Thyroid gland (tissue), 4 donors: ENCODE measurements at regions not wholly inside any gene's neighbourhood (a gene's known extent, or its start where the extent isn't known, plus 50 kb on each side); places are given as distances from the start of the nearest gene placed in this dataset.
"Not testable (repeated sequence)": the region's sequence is repeated elsewhere in the genome, so short reads cannot be mapped to it uniquely, and the experiment has no call there.

Experiments used
- DNase-seq, 2 donors: peaks; one replicate each; pipeline ENCODE4 v3.0.0-alpha.2; 2019
- H3K27ac ChIP-seq, 3 donors: fragments of 200-600 bp; sonication (generic); 1 replicate in 2 of 3; 2 replicates in 1 of 3; pipeline ENCODE4 v1.5.1; 2016 to 2019; ENCODE audit warnings: mild to moderate bottlenecking in 1 of 3, moderate library complexity in 1 of 3
- H3K27me3 ChIP-seq: fragments of 200-600 bp; sonication (generic); one replicate; pipeline ENCODE4 v1.5.1; 2019
- H3K36me3 ChIP-seq, 2 donors: fragments of 200-600 bp; sonication (generic); one replicate each; pipeline ENCODE4 v1.5.1; 2016 to 2019
- H3K4me1 ChIP-seq, 2 donors: fragments of 200-600 bp; sonication (generic); one replicate each; pipeline ENCODE4 v1.5.1; 2017 to 2019
- H3K4me3 ChIP-seq, 3 donors: fragments of 200-600 bp; sonication (generic); replicated peaks in 1 of 3; 1 replicate in 2 of 3; 2 replicates in 1 of 3; pipeline ENCODE4 v1.5.1; 2016; ENCODE audit warnings: mild to moderate bottlenecking in 1 of 3
- H3K9me3 ChIP-seq: fragments of 200-600 bp; sonication (generic); one replicate; pipeline ENCODE4 v1.5.1; 2017
- POLR2A ChIP-seq, 2 donors: fragments of 450-650 bp; IDR thresholded peaks; one replicate each; pipeline ENCODE4 v1.6.1; 2017; ENCODE audit warnings: antibody characterized with exemption in 2 of 2, mild to moderate bottlenecking in 2 of 2, moderate library complexity in 1 of 2
- WGBS, 2 donors: methylation state at CpG; one replicate each; pipeline ENCODE4 v1.1.5; 2017; 5-methylcytosine and 5-hydroxymethylcytosine counted together
- intact Hi-C: fragments of 100-400 bp; cut with DNase I; formaldehyde crosslinking; loops from one replicate; pipeline ENCODE4 v1.15.1; 2023
- TF ChIP-seq, protein P1 (sequence below), 6 experiments: fragments of 200-600 bp in 3 of 6; fragments of 450-650 bp in 3 of 6; sonication (generic) in 3 of 6; IDR thresholded peaks; one replicate each; pipeline ENCODE4 v1.5.1; 2016 to 2019; ENCODE audit warnings: antibody characterized with exemption in 6 of 6, mild to moderate bottlenecking in 2 of 6, inconsistent platforms in 1 of 6, moderate library complexity in 1 of 6

GRCh38 chr6:837380-837779 is 144.4 kb upstream of the EXOC2 start:
- no peak overlapping the region for H3K4me3 ChIP-seq
- no peak for DNase-seq
- H3K9me3 ChIP-seq = no peaks in the 10 kb centered on the region
- no peaks in the 10 kb centered on the region for H3K36me3 ChIP-seq
- no peak for TF ChIP-seq POLR2A (IDR thresholded peaks at IDR 0.05)
- TF ChIP-seq, protein P1, sequence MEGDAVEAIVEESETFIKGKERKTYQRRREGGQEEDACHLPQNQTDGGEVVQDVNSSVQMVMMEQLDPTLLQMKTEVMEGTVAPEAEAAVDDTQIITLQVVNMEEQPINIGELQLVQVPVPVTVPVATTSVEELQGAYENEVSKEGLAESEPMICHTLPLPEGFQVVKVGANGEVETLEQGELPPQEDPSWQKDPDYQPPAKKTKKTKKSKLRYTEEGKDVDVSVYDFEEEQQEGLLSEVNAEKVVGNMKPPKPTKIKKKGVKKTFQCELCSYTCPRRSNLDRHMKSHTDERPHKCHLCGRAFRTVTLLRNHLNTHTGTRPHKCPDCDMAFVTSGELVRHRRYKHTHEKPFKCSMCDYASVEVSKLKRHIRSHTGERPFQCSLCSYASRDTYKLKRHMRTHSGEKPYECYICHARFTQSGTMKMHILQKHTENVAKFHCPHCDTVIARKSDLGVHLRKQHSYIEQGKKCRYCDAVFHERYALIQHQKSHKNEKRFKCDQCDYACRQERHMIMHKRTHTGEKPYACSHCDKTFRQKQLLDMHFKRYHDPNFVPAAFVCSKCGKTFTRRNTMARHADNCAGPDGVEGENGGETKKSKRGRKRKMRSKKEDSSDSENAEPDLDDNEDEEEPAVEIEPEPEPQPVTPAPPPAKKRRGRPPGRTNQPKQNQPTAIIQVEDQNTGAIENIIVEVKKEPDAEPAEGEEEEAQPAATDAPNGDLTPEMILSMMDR (IDR thresholded peaks at IDR 0.05) = no peak
- H3K27me3 ChIP-seq = no peaks in the 10 kb centered on the region
- WGBS, 2 donors = 78 to 86% methylated on average over 4 of the region's 4 CpGs
- H3K27ac ChIP-seq = no peak overlapping the region
- intact Hi-C loops = no loop called here
- H3K4me1 ChIP-seq = peaks cover 0 to 9% of the 10 kb centered on the region in 2 donors

- WGBS, 2 donors = 77 to 91% methylated on average over 2 of the region's 2 CpGs
- intact Hi-C loops = no loop called here
Measured at GRCh38 chr6:836276-836853, 143.4 kb upstream of the EXOC2 start.

GRCh38 chr6:835476-836160 is 142.7 kb upstream of the EXOC2 start:
- TF ChIP-seq, protein P1 (IDR thresholded peaks at IDR 0.05) = no peak
- TF ChIP-seq POLR2A (IDR thresholded peaks at IDR 0.05) = no peak
- H3K27ac ChIP-seq = no peak overlapping the region
- H3K9me3 ChIP-seq = no peaks in the 10 kb centered on the region
- no peaks in the 10 kb centered on the region for H3K36me3 ChIP-seq
- 72 to 80% methylated on average over 3 of the region's 3 CpGs for WGBS, 2 donors
- intact Hi-C loops = no loop called here
- DNase-seq = no peak
- H3K27me3 ChIP-seq = no peaks in the 10 kb centered on the region
- H3K4me3 ChIP-seq = no peak overlapping the region
- peaks cover 0 to 9% of the 10 kb centered on the region in 2 donors for H3K4me1 ChIP-seq

More at GRCh38 chr6:836276-836853, 143.4 kb upstream of the EXOC2 start:
- Histone ChIP-seq H3K4me1 (peaks cover 0 to 9% of the 10 kb centered on the region in 2 donors), H3K36me3 (no peaks in the 10 kb centered on the region), H3K9me3 (no peaks in the 10 kb centered on the region), H3K27ac (no peak overlapping the region), H3K27me3 (no peaks in the 10 kb centered on the region), H3K4me3 (no peak overlapping the region)
- TF ChIP-seq, protein P1 (IDR thresholded peaks at IDR 0.05) = no peak
- TF ChIP-seq POLR2A (IDR thresholded peaks at IDR 0.05) = no peak
- no peak for DNase-seq

- Histone ChIP-seq H3K4me3 (no peak overlapping the region), H3K36me3 (no peaks in the 10 kb centered on the region), H3K27me3 (no peaks in the 10 kb centered on the region), H3K9me3 (no peaks in the 10 kb centered on the region), H3K4me1 (peaks cover 0 to 9% of the 10 kb centered on the region in 2 donors), H3K27ac (no peak overlapping the region)
- TF ChIP-seq, protein P1 (IDR thresholded peaks at IDR 0.05) = no peak
- TF ChIP-seq POLR2A (IDR thresholded peaks at IDR 0.05) = no peak
- 75 to 79% methylated on average over 2 of the region's 2 CpGs for WGBS, 2 donors
- intact Hi-C loops = no loop called here
- no peak for DNase-seq
Measured at GRCh38 chr6:834866-835265, 141.9 kb upstream of the EXOC2 start.

DNA sequence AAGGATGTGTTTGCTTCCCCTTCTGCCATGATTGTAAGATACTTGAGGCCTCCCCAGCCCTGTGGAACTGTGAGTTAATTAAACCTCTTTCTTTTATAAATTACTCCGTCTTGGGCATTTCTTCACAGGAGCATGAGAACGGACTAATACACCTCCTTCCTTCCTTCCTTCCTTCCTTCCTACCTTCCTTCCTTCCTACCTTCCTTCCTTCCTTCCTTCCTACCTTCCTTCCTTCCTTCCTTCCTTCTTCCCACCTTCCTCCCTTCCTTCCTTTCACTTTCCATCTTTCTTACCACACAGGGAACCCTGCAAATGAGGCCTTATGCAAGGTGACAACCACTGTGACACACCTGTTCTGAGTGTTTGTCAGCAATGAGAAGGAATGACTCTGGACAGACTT is 141.3 kb upstream of the EXOC2 start:
- H3K9me3 ChIP-seq = no peaks in the 10 kb centered on the region
- peaks cover 0 to 9% of the 10 kb centered on the region in 2 donors for H3K4me1 ChIP-seq
- TF ChIP-seq, protein P1 (IDR thresholded peaks at IDR 0.05) = no peak
- TF ChIP-seq POLR2A (IDR thresholded peaks at IDR 0.05) = no peak
- 95% methylated on average over 2 of the region's 2 CpGs for WGBS, 2 donors
- H3K27me3 ChIP-seq = no peaks in the 10 kb centered on the region
- no peak overlapping the region for H3K4me3 ChIP-seq
- H3K36me3 ChIP-seq = no peaks in the 10 kb centered on the region
- DNase-seq = no peak
- intact Hi-C loops = no loop called here
- H3K27ac ChIP-seq = no peak overlapping the region

GRCh38 chr6:832804-833203 is 139.9 kb upstream of the EXOC2 start:
- H3K36me3 ChIP-seq, DNase-seq, H3K4me3 ChIP-seq, H3K9me3 ChIP-seq, H3K27me3 ChIP-seq, H3K27ac ChIP-seq, intact Hi-C loops, H3K4me1 ChIP-seq: not testable (repeated sequence)
- WGBS, 2 donors = 94 to 96% methylated on average over 2 of the region's 2 CpGs
